Upper lobe of right lung (tissue), 1 donor: ENCODE measurements at regions not wholly inside any gene's neighbourhood (a gene's known extent, or its start where the extent isn't known, plus 50 kb on each side); places are given as distances from the start of the nearest gene placed in this dataset.
A peak's percentile ranks its signal among the peaks of the same experiment; 100 is the strongest.

ENCODE experiments used
- ATAC-seq: fragments of 200-7000 bp; cut with Tn5 transposase; one replicate; pipeline ENCODE4 v1.9.1; 2020; ENCODE audit warnings: mild to moderate bottlenecking, moderate library complexity
- DNase-seq: peaks from one replicate; pipeline ENCODE4 v3.0.0-alpha.2; 2020
- H3K27ac ChIP-seq: fragments of 200-600 bp; one replicate; pipeline ENCODE4 v1.8.0; 2022
- H3K27me3 ChIP-seq: fragments of 200-600 bp; one replicate; pipeline ENCODE4 v1.8.0; 2022; ENCODE audit warnings: mild to moderate bottlenecking
- H3K36me3 ChIP-seq: fragments of 200-600 bp; one replicate; pipeline ENCODE4 v1.8.0; 2022
- H3K4me1 ChIP-seq: fragments of 200-600 bp; one replicate; pipeline ENCODE4 v1.8.0; 2022
- H3K4me3 ChIP-seq: fragments of 200-600 bp; one replicate; pipeline ENCODE4 v1.8.0; 2022; ENCODE audit warnings: mild to moderate bottlenecking
- H3K9me3 ChIP-seq: fragments of 200-600 bp; one replicate; pipeline ENCODE4 v1.8.0; 2022
- intact Hi-C: fragments of 100-400 bp; cut with DNase I; formaldehyde crosslinking; loops from one replicate; pipeline ENCODE4 v1.11.0; 2022
- TF ChIP-seq, protein P1 (sequence below): fragments of 200-600 bp; IDR thresholded peaks from one replicate; pipeline ENCODE4 v1.8.0; 2022; ENCODE audit warnings: antibody characterized with exemption
- donor health status: DM: no; HTN: yes; CAD: no; lungs with severe emphysema.

GRCh38 chr9:87216036-87216435 is 268.7 kb upstream of the GAS1 start:
- DNase-seq (no peak), ATAC-seq (no peak)
- no peaks in the 10 kb centered on the region for H3K36me3 ChIP-seq
- H3K4me1 ChIP-seq: no peaks in the 10 kb centered on the region
- no peak overlapping the region for H3K4me3 ChIP-seq
- no peaks in the 10 kb centered on the region for H3K9me3 ChIP-seq
- intact Hi-C loops: no loop called here
- no peak overlapping the region for H3K27ac ChIP-seq
- TF ChIP-seq, protein P1, sequence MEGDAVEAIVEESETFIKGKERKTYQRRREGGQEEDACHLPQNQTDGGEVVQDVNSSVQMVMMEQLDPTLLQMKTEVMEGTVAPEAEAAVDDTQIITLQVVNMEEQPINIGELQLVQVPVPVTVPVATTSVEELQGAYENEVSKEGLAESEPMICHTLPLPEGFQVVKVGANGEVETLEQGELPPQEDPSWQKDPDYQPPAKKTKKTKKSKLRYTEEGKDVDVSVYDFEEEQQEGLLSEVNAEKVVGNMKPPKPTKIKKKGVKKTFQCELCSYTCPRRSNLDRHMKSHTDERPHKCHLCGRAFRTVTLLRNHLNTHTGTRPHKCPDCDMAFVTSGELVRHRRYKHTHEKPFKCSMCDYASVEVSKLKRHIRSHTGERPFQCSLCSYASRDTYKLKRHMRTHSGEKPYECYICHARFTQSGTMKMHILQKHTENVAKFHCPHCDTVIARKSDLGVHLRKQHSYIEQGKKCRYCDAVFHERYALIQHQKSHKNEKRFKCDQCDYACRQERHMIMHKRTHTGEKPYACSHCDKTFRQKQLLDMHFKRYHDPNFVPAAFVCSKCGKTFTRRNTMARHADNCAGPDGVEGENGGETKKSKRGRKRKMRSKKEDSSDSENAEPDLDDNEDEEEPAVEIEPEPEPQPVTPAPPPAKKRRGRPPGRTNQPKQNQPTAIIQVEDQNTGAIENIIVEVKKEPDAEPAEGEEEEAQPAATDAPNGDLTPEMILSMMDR: no peak
- no peaks in the 10 kb centered on the region for H3K27me3 ChIP-seq

DNA sequence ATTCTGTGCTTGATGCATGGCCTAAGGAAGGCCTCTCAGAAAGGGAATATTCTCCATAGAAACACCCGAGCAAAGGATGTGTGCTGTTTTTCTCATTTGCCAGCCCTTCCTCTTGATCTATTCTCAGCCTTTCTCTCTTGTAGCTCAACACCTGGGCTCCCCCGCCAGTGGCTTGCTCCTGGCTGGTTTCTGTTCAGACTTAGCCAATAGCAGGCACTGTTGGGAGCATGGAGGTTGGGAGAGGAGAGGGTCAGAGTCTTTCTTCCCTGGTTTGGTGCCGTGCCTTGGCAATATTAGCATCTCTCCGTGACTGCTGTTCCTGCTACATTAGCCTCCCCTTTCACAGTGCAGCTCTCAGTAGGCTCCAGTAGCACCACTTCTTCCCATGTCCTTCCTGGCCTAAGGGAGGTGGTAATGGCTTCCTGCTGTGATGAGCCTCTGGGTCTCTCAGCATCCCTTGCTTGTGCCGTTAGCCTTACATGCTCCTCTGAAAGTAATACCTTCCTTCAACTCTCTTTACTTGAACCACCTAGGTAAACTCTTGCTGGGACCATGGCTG is 269.7 kb upstream of the GAS1 start:
- H3K4me1 ChIP-seq: no peaks in the 10 kb centered on the region
- no peaks in the 10 kb centered on the region for H3K27me3 ChIP-seq
- ATAC-seq (no peak), DNase-seq (no peak)
- H3K36me3 ChIP-seq: no peaks in the 10 kb centered on the region
- H3K4me3 ChIP-seq: no peak overlapping the region
- TF ChIP-seq, protein P1: no peak
- no peaks in the 10 kb centered on the region for H3K9me3 ChIP-seq
- H3K27ac ChIP-seq: no peak overlapping the region
- intact Hi-C loops: no loop called here

GRCh38 chr9:87223392-87224246 is 274.0 kb upstream of the DAPK1 start:
- no peaks in the 10 kb centered on the region for H3K4me1 ChIP-seq
- no peak overlapping the region for H3K27ac ChIP-seq
- no peak for DNase-seq
- peak; percentile 25 for ATAC-seq
- intact Hi-C loops: no loop called here
- no peaks in the 10 kb centered on the region for H3K27me3 ChIP-seq
- no peaks in the 10 kb centered on the region for H3K9me3 ChIP-seq
- H3K36me3 ChIP-seq: no peaks in the 10 kb centered on the region
- TF ChIP-seq, protein P1: no peak
- no peak overlapping the region for H3K4me3 ChIP-seq

DNA sequence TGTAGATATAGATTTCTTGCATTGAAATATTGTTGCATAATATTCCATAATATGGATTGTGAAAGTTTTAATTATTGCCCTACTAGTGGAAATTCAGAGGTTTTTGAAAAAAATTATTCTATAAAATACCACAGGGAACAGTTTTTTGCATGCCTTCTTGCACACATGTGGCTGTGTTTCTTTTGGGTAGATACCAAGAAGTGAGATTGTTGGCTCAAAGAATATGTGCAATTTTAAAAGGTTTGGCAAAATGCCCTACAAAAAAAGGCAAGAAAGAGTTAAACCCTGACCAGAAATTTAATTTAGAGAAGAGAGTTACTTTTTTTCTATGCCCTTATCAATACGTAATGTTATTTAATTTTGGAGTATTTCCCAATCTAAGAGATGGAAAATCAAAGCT is 270.8 kb upstream of the DAPK1 start:
- H3K4me1 ChIP-seq: no peaks in the 10 kb centered on the region
- ATAC-seq (no peak), DNase-seq (no peak)
- intact Hi-C loops: no loop called here
- TF ChIP-seq, protein P1: no peak
- H3K9me3 ChIP-seq: no peaks in the 10 kb centered on the region
- H3K4me3 ChIP-seq: no peak overlapping the region
- no peak overlapping the region for H3K27ac ChIP-seq
- no peaks in the 10 kb centered on the region for H3K36me3 ChIP-seq
- H3K27me3 ChIP-seq: no peaks in the 10 kb centered on the region

GRCh38 chr9:87227456-87227855 is 270.2 kb upstream of the DAPK1 start:
- Histone ChIP-seq H3K36me3 (no peaks in the 10 kb centered on the region), H3K4me1 (no peaks in the 10 kb centered on the region), H3K4me3 (no peak overlapping the region), H3K9me3 (no peaks in the 10 kb centered on the region), H3K27ac (no peak overlapping the region), H3K27me3 (no peaks in the 10 kb centered on the region)
- no peak for DNase-seq
- ATAC-seq: no peak
- intact Hi-C loops: no loop called here
- TF ChIP-seq, protein P1: no peak
